HG03095 (cell line): ENCODE measurements at regions not wholly inside any gene's neighbourhood (a gene's known extent, or its start where the extent isn't known, plus 50 kb on each side); places are given as distances from the start of the nearest gene placed in this dataset.

Experiments
- ATAC-seq: cut with Tn5 transposase; IDR thresholded peaks from one replicate; pipeline ENCODE4 v1.9.1; 2021; ENCODE audit warnings: moderate library complexity; ENCODE audit not compliant: unreplicated experiment

- ATAC-seq = no peak
Measured at GRCh38 chr6:156575361-156575760, 201.8 kb upstream of the ARID1B start.

- no peak for ATAC-seq
Measured at GRCh38 chr6:156564807-156565149, 212.4 kb upstream of the ARID1B start.

GRCh38 chr6:156564127-156564806 is 212.9 kb upstream of the ARID1B start:
- peak; percentile 97 for ATAC-seq

- ATAC-seq = no peak
Measured at GRCh38 chr6:156563714-156564113, 213.5 kb upstream of the ARID1B start.

GRCh38 chr6:156562636-156563035 is 214.5 kb upstream of the ARID1B start:
- ATAC-seq = no peak

- no peak for ATAC-seq
Measured at GRCh38 chr6:156562019-156562418, 215.2 kb upstream of the ARID1B start.

GRCh38 chr6:156560476-156560875 is 216.7 kb upstream of the ARID1B start:
- no peak for ATAC-seq

GRCh38 chr6:156559162-156559690 is 218.0 kb upstream of the ARID1B start:
- no peak for ATAC-seq

GRCh38 chr6:156557911-156558259 is 219.3 kb upstream of the ARID1B start:
- no peak for ATAC-seq

- no peak for ATAC-seq
Measured at GRCh38 chr6:156557251-156557910, 219.8 kb upstream of the ARID1B start.

- ATAC-seq = no peak
Measured at GRCh38 chr6:156556811-156557210, 220.4 kb upstream of the ARID1B start.

- no peak for ATAC-seq
Measured at GRCh38 chr6:156555116-156555515, 222.1 kb upstream of the ARID1B start.

GRCh38 chr6:156554160-156554559 is 223.0 kb upstream of the ARID1B start:
- ATAC-seq = no peak

GRCh38 chr6:156552849-156553248 is 224.3 kb upstream of the ARID1B start:
- no peak for ATAC-seq

- no peak for ATAC-seq
Measured at GRCh38 chr6:156550949-156551348, 226.2 kb upstream of the ARID1B start.

- ATAC-seq = no peak
Measured at GRCh38 chr6:156545931-156546330, 231.2 kb upstream of the ARID1B start.

GRCh38 chr6:156545021-156545420 is 232.2 kb upstream of the ARID1B start:
- ATAC-seq = no peak

- no peak for ATAC-seq
Measured at GRCh38 chr6:156544046-156544445, 233.1 kb upstream of the ARID1B start.

GRCh38 chr6:156543431-156543830 is 233.7 kb upstream of the ARID1B start:
- no peak for ATAC-seq

GRCh38 chr6:156538875-156539660 is 238.1 kb upstream of the ARID1B start:
- no peak for ATAC-seq

GRCh38 chr6:156534594-156534993 is 242.6 kb upstream of the ARID1B start:
- ATAC-seq = no peak
